Lung (tissue), 11 donors: ENCODE measurements at regions not wholly inside any gene's neighbourhood (a gene's known extent, or its start where the extent isn't known, plus 50 kb on each side); places are given as distances from the start of the nearest gene placed in this dataset.

ENCODE experiments used
- ATAC-seq: fragments of 200-7000 bp; cut with Tn5 transposase; one replicate; pipeline ENCODE4 v1.9.1; 2020; ENCODE audit warnings: moderate number of reproducible peaks; ENCODE audit not compliant: insufficient read depth, low FRiP score
- DNase-seq, 3 donors: peaks; one replicate each; pipeline ENCODE4 v3.0.0-alpha.2; 2013 to 2017
- H3K27ac ChIP-seq, 2 donors: one replicate each; pipeline ENCODE4 v1.5.1; 2013; ENCODE audit warnings: mild to moderate bottlenecking in 2 of 2, moderate library complexity in 2 of 2, control low read depth in 1 of 2, inconsistent platforms in 1 of 2, low read depth in 1 of 2, low read length in 1 of 2
- H3K27me3 ChIP-seq, 3 donors: one replicate each; pipeline ENCODE4 v1.5.1; 2013; ENCODE audit warnings: low read length in 2 of 3; ENCODE audit not compliant: control insufficient read depth in 3 of 3, insufficient read depth in 3 of 3
- H3K36me3 ChIP-seq, 4 donors: one replicate each; pipeline ENCODE4 v1.5.1; 2013; ENCODE audit warnings: low read length in 4 of 4, mild to moderate bottlenecking in 1 of 4, moderate library complexity in 1 of 4; ENCODE audit not compliant: control insufficient read depth in 4 of 4, insufficient read depth in 4 of 4
- H3K4me1 ChIP-seq, 5 donors: one replicate each; pipeline ENCODE4 v1.5.1; 2013; ENCODE audit warnings: low read length in 5 of 5, mild to moderate bottlenecking in 2 of 5, moderate library complexity in 1 of 5; ENCODE audit not compliant: control insufficient read depth in 5 of 5, insufficient read depth in 5 of 5
- H3K4me3 ChIP-seq: one replicate; pipeline ENCODE4 v1.5.1; 2013; ENCODE audit warnings: mild to moderate bottlenecking, control low read depth, moderate library complexity
- H3K9ac ChIP-seq, 2 donors: one replicate each; pipeline ENCODE4 v1.5.1; 2013; ENCODE audit warnings: low read length in 2 of 2, control low read depth in 1 of 2; ENCODE audit not compliant: insufficient read depth in 1 of 2
- H3K9me3 ChIP-seq, 4 donors: one replicate each; pipeline ENCODE4 v1.5.1; 2013; ENCODE audit warnings: low read length in 3 of 4, mild to moderate bottlenecking in 1 of 4, moderate library complexity in 1 of 4; ENCODE audit not compliant: control insufficient read depth in 4 of 4, insufficient read depth in 3 of 4
- WGBS, 2 donors: extraction: QIAGEN DNeasy Blood & Tissue Kit; methylation state at CpG; one replicate each; pipeline ENCODE4 v1.1.7; 2013; 5-methylcytosine and 5-hydroxymethylcytosine counted together
- TF ChIP-seq, protein P1 (sequence below): IDR thresholded peaks from 2 replicates; pipeline ENCODE4 v1.5.1; 2012; ENCODE audit warnings: mild to moderate bottlenecking; ENCODE audit errors: control extremely low read depth, extremely low read depth
- donor health status: control.
- donor health status: control.
- donor health status: Bipolar disorder and iron deficiency.
- donor health status: healthy.
- donor health status: DM: yes; HTN: yes; CAD: no.

DNA sequence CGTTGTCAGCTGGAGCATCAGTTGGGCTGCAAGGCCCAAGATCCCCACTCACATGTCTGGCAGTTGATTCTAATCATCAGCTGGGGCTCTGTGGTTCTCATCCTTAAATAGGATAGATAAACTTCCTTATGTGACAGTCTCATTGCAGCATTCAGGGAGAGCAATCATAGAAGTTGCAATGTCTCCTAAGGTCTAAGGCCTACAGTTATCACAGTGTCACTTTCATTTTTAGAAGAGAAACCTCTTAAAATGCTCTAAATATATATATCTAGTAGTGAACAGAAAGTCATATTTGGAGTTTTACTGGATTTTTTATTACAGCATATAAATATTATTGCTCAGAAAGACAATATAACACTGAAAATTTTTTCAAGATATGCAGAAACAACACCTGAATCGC is 226.0 kb upstream of the PPP1R2C start:
- Histone ChIP-seq H3K4me1 (no peaks in the 10 kb centered on the region), H3K9ac (no peak overlapping the region), H3K36me3 (no peaks in the 10 kb centered on the region), H3K9me3 (no peaks in the 10 kb centered on the region), H3K27ac (no peak overlapping the region), H3K4me3 (no peak overlapping the region), H3K27me3 (peaks cover 0 to 14% (median 5%) of the 10 kb centered on the region in 3 donors)
- 91 to 93% methylated on average over 2 of the region's 2 CpGs for WGBS, 2 donors
- TF ChIP-seq, protein P1, sequence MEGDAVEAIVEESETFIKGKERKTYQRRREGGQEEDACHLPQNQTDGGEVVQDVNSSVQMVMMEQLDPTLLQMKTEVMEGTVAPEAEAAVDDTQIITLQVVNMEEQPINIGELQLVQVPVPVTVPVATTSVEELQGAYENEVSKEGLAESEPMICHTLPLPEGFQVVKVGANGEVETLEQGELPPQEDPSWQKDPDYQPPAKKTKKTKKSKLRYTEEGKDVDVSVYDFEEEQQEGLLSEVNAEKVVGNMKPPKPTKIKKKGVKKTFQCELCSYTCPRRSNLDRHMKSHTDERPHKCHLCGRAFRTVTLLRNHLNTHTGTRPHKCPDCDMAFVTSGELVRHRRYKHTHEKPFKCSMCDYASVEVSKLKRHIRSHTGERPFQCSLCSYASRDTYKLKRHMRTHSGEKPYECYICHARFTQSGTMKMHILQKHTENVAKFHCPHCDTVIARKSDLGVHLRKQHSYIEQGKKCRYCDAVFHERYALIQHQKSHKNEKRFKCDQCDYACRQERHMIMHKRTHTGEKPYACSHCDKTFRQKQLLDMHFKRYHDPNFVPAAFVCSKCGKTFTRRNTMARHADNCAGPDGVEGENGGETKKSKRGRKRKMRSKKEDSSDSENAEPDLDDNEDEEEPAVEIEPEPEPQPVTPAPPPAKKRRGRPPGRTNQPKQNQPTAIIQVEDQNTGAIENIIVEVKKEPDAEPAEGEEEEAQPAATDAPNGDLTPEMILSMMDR = no peak
- DNase-seq = no peak
- ATAC-seq = no peak

DNA sequence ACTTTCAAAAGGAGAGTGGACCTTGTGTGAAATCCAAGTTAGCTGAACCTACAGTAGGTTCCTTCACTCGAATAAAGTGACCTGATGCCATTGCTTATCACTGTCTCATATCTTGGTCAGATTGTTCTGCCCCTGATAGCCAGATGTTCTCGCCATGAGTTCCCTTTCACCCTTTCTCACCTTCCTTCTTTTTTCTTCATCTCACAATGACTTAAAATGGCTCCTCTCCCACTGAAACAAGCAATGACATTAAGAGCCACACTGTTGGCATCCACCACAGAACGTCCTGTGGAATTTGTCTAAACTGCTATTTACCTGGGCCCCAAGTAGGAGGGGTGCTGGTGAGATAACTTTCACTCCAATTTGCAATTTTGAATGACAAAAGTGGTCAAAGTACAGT is 227.6 kb upstream of the PPP1R2C start:
- TF ChIP-seq, protein P1 = no peak
- Histone ChIP-seq H3K9me3 (no peaks in the 10 kb centered on the region), H3K9ac (no peak overlapping the region), H3K4me1 (no peaks in the 10 kb centered on the region), H3K36me3 (no peaks in the 10 kb centered on the region), H3K4me3 (no peak overlapping the region), H3K27ac (no peak overlapping the region), H3K27me3 (peaks cover 0 to 9% (median 5%) of the 10 kb centered on the region in 3 donors)
- no peak for ATAC-seq
- WGBS, 2 donors = 58 to 71% methylated on average over 3 of the region's 3 CpGs
- DNase-seq = no peak

DNA sequence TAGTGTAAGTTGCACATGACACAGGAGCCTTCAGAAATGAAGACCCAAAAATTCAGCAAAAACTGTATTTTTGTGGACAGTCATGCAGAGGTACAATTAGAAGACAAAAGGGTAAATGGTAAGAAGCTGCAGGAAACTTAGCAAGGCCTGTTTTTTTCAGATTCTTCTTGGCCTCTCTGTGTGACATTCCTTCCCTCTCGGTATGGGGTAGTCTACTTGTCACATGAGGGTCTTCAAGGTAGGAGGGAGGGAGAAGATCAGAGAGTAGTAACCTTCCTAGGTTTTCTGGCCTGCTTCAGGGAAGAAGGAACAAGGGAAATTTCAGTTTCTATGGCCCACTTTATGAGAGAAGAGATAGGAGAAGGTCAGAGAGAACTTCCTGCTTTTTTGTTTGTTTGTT is 230.4 kb upstream of the PPP1R2C start:
- no peak for ATAC-seq
- TF ChIP-seq, protein P1 = no peak
- Histone ChIP-seq H3K4me1 (no peaks in the 10 kb centered on the region), H3K27ac (no peak overlapping the region), H3K36me3 (no peaks in the 10 kb centered on the region), H3K4me3 (no peak overlapping the region), H3K9me3 (no peaks in the 10 kb centered on the region), H3K27me3 (peaks cover 0 to 8% (median 5%) of the 10 kb centered on the region in 3 donors), H3K9ac (no peak overlapping the region)
- DNase-seq = no peak
- WGBS, 2 donors = 76 to 100% methylated on average over 1 of the region's 1 CpG

DNA sequence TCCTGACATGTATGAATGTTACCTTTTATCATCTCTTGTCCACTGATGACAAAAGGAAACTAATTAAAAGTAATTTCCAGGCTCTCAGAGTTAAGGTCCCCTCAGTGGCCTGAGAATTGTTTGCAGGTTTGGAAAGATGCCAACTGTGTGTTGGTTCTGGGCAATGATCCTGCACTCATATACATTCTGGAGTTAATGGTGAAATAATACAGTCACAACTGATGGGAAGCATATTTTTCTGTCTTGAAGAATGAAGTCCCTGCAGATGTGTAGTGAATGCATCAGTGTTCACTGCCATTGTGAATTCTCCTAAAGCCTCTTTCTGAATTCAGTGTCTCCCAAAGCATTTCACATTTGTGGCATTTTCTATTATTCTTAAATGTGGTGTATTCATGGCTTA is 238.1 kb upstream of the PPP1R2C start:
- H3K9ac ChIP-seq = no peak overlapping the region
- H3K27me3 ChIP-seq = no peaks in the 10 kb centered on the region
- DNase-seq (peak; percentile 62 to 90 (median 88)), ATAC-seq (no peak)
- no peaks in the 10 kb centered on the region for H3K9me3 ChIP-seq
- H3K4me3 ChIP-seq = no peak overlapping the region
- TF ChIP-seq, protein P1 = no peak
- no peaks in the 10 kb centered on the region for H3K36me3 ChIP-seq
- peaks cover 0 to 4% (median 0%) of the 10 kb centered on the region in 5 donors for H3K4me1 ChIP-seq
- no peak overlapping the region for H3K27ac ChIP-seq
